ENCODE measurements at regions not wholly inside any gene's neighbourhood (a gene's known extent, or its start where the extent isn't known, plus 50 kb on each side); places are given as distances from the start of the nearest gene placed in this dataset.

DNA sequence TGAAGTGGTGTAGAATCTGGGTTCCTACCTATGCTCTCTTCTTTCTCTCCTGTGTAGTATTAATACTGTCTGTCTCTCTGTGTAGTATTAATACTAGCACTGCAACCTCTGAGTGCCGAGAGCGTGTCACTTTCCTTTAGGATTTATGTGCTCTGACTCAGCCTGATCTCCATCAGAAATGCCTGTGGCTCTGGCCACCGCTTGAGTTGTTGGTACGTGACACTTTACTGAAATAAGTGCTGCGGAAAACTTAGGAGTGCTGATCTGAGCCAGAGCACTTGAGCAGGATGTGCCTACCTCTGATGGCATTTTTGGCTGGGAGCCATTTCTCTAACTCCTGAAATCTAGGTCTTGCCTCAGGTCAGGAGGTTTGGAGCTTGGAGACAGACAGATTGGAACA lies 807.4 kb downstream of the SQOR start:
- TF ChIP-seq, protein P1, sequence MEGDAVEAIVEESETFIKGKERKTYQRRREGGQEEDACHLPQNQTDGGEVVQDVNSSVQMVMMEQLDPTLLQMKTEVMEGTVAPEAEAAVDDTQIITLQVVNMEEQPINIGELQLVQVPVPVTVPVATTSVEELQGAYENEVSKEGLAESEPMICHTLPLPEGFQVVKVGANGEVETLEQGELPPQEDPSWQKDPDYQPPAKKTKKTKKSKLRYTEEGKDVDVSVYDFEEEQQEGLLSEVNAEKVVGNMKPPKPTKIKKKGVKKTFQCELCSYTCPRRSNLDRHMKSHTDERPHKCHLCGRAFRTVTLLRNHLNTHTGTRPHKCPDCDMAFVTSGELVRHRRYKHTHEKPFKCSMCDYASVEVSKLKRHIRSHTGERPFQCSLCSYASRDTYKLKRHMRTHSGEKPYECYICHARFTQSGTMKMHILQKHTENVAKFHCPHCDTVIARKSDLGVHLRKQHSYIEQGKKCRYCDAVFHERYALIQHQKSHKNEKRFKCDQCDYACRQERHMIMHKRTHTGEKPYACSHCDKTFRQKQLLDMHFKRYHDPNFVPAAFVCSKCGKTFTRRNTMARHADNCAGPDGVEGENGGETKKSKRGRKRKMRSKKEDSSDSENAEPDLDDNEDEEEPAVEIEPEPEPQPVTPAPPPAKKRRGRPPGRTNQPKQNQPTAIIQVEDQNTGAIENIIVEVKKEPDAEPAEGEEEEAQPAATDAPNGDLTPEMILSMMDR (IDR thresholded peaks at IDR 0.05; ENCODE audit: low read length): no peak
- TF ChIP-seq EZH2 (IDR thresholded peaks at IDR 0.05; ENCODE audit: borderline replicate concordance, low read length): no peak
